Omental fat pad (tissue), 3 donors: ENCODE measurements at regions not wholly inside any gene's neighbourhood (a gene's known extent, or its start where the extent isn't known, plus 50 kb on each side); places are given as distances from the start of the nearest gene placed in this dataset.
"Not testable (repeated sequence)": the region's sequence is repeated elsewhere in the genome, so short reads cannot be mapped to it uniquely, and the experiment has no call there.

Experiments used
- ATAC-seq: fragments of 150-250 bp; one replicate; pipeline ENCODE4 v1.9.1; 2016; ENCODE audit warnings: mild to moderate bottlenecking, moderate library complexity; ENCODE audit not compliant: low FRiP score
- DNase-seq: peaks from one replicate; pipeline ENCODE4 v3.0.0-alpha.2; 2019; ENCODE audit warnings: low spot score
- TF ChIP-seq, protein P1 (sequence below), 3 donors: fragments of 450-650 bp; IDR thresholded peaks; one replicate each; pipeline ENCODE4 v1.5.1; 2016 to 2017; ENCODE audit warnings: antibody characterized with exemption in 3 of 3, mild to moderate bottlenecking in 3 of 3, moderate library complexity in 2 of 3

DNA sequence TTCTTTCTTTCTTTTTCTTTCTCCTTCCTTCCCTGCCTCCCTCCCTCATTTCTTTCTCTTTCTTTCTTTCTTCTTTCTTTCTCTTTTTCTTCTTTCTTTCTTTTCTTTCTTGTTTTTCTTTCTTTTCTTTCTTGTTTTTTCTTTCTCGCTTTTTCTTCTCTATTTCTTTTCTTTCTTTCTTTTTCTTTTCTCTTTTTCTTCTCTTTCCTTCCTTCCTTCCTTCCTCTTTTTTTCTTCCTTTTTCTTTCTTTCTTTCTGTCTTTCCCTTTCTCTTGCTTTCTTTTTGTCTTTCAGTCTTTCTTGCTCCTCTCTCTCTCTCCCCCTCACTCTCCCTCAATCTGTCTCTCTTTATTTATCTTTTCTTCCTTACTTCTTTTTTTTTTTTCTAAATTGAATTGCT lies 472.0 kb upstream of the CHRM3 start:
- ATAC-seq (no peak), DNase-seq (no peak)
- TF ChIP-seq, protein P1, sequence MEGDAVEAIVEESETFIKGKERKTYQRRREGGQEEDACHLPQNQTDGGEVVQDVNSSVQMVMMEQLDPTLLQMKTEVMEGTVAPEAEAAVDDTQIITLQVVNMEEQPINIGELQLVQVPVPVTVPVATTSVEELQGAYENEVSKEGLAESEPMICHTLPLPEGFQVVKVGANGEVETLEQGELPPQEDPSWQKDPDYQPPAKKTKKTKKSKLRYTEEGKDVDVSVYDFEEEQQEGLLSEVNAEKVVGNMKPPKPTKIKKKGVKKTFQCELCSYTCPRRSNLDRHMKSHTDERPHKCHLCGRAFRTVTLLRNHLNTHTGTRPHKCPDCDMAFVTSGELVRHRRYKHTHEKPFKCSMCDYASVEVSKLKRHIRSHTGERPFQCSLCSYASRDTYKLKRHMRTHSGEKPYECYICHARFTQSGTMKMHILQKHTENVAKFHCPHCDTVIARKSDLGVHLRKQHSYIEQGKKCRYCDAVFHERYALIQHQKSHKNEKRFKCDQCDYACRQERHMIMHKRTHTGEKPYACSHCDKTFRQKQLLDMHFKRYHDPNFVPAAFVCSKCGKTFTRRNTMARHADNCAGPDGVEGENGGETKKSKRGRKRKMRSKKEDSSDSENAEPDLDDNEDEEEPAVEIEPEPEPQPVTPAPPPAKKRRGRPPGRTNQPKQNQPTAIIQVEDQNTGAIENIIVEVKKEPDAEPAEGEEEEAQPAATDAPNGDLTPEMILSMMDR (IDR thresholded peaks at IDR 0.05), result no peak

DNA sequence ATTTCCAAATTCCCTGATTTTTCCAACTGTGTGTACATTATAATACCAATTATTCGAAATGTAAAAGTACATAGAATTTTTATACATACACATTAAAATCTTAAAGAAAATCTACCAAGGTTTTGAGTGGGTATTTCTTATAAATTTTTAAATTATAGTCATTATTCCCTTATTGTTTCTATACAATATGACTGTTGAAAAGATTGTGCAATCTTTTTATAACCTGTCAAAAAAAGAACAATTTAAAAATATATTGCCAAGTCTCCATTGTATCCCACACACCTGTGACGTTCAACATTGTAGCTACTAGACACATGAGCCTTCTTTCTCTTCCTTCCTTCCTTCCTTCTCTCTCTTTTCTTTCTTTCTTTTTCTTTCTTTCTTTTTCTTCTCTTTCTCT lies 473.2 kb upstream of the CHRM3 start:
- DNase-seq (no peak), ATAC-seq (no peak)
- TF ChIP-seq, protein P1 (IDR thresholded peaks at IDR 0.05), result no peak

DNA sequence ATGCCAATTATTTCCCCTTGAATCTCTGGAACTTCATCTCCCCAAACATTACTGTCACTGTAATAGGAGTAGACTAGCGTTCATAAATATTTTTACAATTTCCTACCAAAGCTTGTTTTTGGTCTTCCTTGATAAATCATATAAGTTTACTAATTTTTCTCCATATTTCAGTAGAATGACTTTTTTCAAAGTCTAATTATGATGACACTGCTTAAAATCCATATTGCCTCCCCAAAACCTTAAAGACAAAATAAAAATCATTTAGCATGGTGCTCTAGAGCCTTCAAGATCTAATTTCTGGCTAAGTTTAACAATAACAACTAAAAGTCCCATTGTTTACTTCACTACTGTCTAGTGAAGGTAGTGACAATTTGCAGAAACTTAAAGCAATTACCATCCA lies 474.2 kb upstream of the CHRM3 start:
- ATAC-seq, result no peak
- TF ChIP-seq, protein P1 (IDR thresholded peaks at IDR 0.05), result no peak
- no peak for DNase-seq

DNA sequence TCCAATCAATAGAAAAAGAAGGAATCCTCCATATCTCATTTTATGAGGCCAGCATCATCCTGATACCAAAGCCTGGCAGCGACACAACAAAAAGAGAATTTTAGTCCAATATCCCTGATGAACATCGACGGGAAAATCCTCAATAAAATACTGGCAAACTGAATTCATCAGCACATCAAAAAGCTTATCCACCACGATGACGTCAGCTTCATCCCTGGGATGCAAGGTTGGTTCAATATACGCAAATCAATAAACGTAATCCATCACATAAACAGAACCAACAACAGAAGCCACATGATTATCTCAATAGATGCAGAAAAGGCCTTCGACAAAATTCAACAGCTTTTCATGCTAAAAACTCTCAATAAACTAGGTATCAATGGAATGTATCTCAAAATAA lies 483.6 kb upstream of the CHRM3 start:
- DNase-seq, ATAC-seq: not testable (repeated sequence)

- TF ChIP-seq, protein P1 (IDR thresholded peaks at IDR 0.05), result no peak
- no peak for ATAC-seq
- DNase-seq, result no peak
Observed at GRCh38 chr1:238900334-238900865, 486.0 kb upstream of the CHRM3 start.

DNA sequence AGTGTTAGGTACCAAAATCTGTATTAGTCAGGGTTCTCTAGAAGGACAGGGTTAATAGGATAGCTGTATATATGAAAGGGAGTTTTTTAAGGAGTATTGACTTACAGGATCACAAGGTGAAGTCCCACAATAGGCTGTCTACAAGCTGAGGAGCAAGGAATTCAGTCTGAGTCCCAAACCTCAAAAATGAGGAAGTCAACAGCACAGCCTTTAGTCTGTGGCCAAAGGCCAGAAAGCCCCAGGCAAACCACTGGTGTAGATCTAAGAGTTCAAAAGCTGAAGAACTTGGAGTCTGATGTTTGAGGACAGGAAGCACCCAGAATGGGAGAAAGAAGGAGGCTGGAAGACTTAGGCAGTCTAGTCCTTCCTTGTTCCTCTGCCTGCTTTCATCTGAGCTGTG lies 487.5 kb upstream of the CHRM3 start:
- DNase-seq (no peak), ATAC-seq (no peak)
- TF ChIP-seq, protein P1 (IDR thresholded peaks at IDR 0.05), result no peak

DNA sequence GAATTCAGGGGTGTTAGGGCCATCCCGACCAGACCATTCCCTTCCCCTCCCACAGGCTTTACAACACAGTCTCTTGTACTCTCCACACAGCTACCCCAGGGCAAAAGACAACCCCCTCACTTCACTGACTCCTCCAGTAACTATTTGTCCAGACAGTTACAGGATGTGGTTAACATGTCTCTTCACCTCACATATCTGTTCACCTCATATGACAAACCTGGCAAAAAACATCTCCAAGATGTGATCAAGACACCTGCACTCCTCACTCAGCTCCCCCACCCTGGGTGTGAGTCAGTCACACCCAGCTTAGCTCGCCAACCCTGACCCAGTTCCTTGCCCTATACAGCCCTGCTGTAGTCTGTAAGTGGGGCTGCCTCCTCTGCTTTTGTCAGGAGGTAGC lies 490.5 kb upstream of the CHRM3 start:
- TF ChIP-seq, protein P1 (IDR thresholded peaks at IDR 0.05), result no peak
- DNase-seq, result no peak
- ATAC-seq, result no peak

- no peak for ATAC-seq
- TF ChIP-seq, protein P1 (IDR thresholded peaks at IDR 0.05), result no peak
- DNase-seq, result no peak
Observed at GRCh38 chr1:238892612-238893011, 493.8 kb upstream of the CHRM3 start.
